HG03565 (cell line): ENCODE measurements at regions not wholly inside any gene's neighbourhood (a gene's known extent, or its start where the extent isn't known, plus 50 kb on each side); places are given as distances from the start of the nearest gene placed in this dataset.

Experiments
- ATAC-seq: cut with Tn5 transposase; IDR thresholded peaks from one replicate; pipeline ENCODE4 v1.9.1; 2021; ENCODE audit warnings: mild to moderate bottlenecking, moderate library complexity; ENCODE audit not compliant: unreplicated experiment

GRCh38 chr7:32347244-32347828 lies 142.8 kb downstream of the LSM5 start:
- ATAC-seq = no peak

GRCh38 chr7:32346253-32346652 lies 143.9 kb downstream of the LSM5 start:
- ATAC-seq = no peak

- no peak for ATAC-seq
Observed at GRCh38 chr7:32336726-32337125, 153.5 kb downstream of the LSM5 start.

- ATAC-seq = no peak
Observed at GRCh38 chr7:32335107-32335506, 155.1 kb downstream of the LSM5 start.

- no peak for ATAC-seq
Observed at GRCh38 chr7:32330602-32331001, 159.6 kb downstream of the LSM5 start.

GRCh38 chr7:32326078-32326477 lies 164.1 kb downstream of the LSM5 start:
- ATAC-seq = no peak

GRCh38 chr7:32323712-32324111 lies 166.5 kb downstream of the LSM5 start:
- ATAC-seq = no peak

GRCh38 chr7:32319012-32319382 lies 171.2 kb downstream of the LSM5 start:
- no peak for ATAC-seq

- no peak for ATAC-seq
Observed at GRCh38 chr7:32318300-32319011, 171.7 kb downstream of the LSM5 start.

GRCh38 chr7:32316839-32317238 lies 173.3 kb downstream of the LSM5 start:
- ATAC-seq = no peak

- no peak for ATAC-seq
Observed at GRCh38 chr7:32314761-32315160, 175.4 kb downstream of the LSM5 start.

GRCh38 chr7:32301427-32301826 lies 188.8 kb downstream of the LSM5 start:
- ATAC-seq = no peak

- no peak for ATAC-seq
Observed at GRCh38 chr7:32299133-32299702, 191.0 kb downstream of the LSM5 start.

GRCh38 chr7:32298408-32299132 lies 191.6 kb downstream of the LSM5 start:
- no peak for ATAC-seq

GRCh38 chr7:32293833-32294232 lies 196.3 kb downstream of the LSM5 start:
- ATAC-seq = no peak

GRCh38 chr7:32289651-32290414 lies 200.3 kb downstream of the LSM5 start:
- ATAC-seq = no peak

- ATAC-seq = no peak
Observed at GRCh38 chr7:32285698-32286097, 204.5 kb downstream of the LSM5 start.

GRCh38 chr7:32283546-32283945 lies 206.6 kb downstream of the LSM5 start:
- no peak for ATAC-seq

- no peak for ATAC-seq
Observed at GRCh38 chr7:32279500-32279899, 209.3 kb upstream of the PDE1C start.

- ATAC-seq = no peak
Observed at GRCh38 chr7:32275216-32276009, 205.2 kb upstream of the PDE1C start.
